Right kidney (tissue), 1 donor: ENCODE measurements at regions not wholly inside any gene's neighbourhood (a gene's known extent, or its start where the extent isn't known, plus 50 kb on each side); places are given as distances from the start of the nearest gene placed in this dataset.
"Not testable (repeated sequence)": the region's sequence is repeated elsewhere in the genome, so short reads cannot be mapped to it uniquely, and the experiment has no call there.

ENCODE experiments used
- DNase-seq: peaks from one replicate; pipeline ENCODE4 v3.0.0-alpha.2; 2016

GRCh38 chr9:100639854-100640253 is 62.0 kb downstream of the CAVIN4 start:
- DNase-seq, result no peak

DNA sequence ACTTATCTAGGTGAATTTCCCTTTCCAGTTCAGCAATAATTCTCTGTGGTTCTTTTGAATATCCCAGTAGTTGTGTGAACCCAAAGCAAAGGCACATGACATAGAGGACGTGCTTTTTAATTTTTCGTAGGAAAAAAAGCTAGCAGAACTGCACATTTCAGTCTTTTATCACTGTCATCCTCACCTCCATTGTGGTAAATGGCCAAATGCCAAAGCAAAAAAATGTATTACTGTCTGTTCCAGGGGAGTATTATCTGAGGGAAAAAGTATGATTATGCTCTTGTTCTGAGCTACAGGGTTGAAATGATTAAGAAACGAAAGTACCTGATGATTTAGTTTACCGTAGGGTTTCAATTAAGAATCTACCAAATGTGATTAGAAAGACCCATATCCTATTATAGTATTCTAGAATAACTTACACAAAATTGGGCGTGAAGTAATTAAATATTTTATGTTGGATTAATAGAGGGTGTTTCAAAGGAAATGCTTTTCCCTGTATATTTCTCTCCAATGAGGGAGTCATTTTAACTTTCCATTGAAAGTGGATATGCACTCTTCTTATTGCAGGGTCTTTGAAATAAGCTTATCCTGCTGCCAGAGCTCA is 62.7 kb downstream of the CAVIN4 start:
- DNase-seq, result no peak

- DNase-seq, result no peak
Measured at GRCh38 chr9:100641166-100641565, 63.3 kb downstream of the CAVIN4 start.

DNA sequence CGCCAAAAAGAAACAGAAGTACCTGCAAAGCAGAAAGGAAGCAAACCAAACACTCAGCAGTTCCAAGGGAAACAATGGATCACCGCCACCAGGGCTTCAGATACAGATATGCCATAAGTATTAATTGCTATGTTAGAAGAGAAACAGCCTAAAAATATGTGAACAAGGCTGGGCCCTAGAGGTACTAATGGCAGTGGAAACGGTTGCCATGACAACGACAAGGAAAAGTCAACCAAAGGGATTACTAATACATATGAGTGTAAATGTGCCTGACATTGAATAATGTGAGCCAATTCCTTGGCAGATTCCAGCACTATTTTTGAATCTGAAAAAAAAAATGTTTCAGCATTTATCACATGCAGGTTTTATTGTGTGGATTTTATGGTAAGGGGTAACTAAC is 75.0 kb downstream of the CAVIN4 start:
- DNase-seq, result no peak

- DNase-seq, result no peak
Measured at GRCh38 chr9:100653643-100654334, 75.9 kb downstream of the CAVIN4 start.

DNA sequence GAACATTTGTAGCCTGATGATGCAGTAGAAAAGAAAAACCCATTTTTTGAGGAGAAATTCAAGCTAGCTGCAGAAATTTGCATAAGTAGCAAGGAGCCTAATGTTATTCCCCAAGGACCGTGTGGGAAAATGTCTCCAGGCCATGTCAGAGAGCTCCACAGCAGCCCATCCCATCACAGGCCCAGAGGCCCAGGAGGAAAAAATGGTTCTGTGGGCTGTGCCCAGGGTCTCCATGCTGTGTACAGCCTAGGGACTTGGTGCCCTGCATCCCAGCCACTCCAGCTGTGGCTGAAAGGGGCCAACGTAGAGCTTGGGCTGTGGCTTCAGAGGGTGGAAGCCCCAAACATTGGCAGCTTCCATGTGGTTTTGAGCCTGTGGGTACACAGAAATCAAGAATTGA is 79.0 kb downstream of the CAVIN4 start:
- DNase-seq, result not testable (repeated sequence)

DNA sequence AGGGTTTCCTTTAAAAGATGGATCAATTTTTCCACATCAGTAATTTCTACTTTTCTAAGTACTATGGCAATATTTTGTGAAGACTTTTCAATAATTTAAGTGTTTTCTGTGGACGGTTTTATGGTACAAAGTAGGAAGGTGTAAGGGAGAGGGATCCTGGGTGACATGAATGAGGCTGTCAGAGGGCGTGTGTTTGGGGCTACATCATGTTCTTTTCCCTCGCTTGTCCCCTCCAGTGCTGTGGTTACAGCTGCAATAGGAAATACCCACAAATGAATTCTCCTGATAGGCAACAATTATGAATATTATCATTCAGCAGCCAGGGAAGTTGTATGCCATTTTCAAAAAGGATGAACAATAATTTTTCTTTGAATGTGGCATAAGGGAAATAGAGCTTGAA is 83.8 kb downstream of the CAVIN4 start:
- DNase-seq, result no peak

- DNase-seq, result no peak
Measured at GRCh38 chr9:100662122-100662521, 84.2 kb downstream of the CAVIN4 start.

DNA sequence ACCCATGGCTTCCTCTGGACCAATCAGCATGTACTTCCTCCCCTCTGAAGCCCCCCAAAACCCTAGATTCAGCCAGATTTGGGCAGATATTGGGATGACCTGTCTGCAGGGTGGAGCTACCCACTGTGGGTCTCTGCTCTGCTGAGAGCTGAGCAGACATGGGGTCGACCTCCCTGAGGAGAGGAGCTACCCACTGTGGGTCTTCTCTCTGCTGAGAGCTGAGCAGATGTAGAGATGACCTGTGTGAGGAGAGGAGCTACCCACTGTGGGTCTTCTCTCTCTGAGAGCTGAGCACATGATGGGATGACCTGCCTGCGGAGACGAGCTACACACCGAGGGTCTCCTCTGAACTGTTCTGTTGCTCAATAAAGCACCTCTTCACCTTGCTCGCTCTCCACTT is 89.6 kb downstream of the CAVIN4 start:
- DNase-seq, result no peak

- no peak for DNase-seq
Measured at GRCh38 chr9:100668024-100668423, 90.1 kb downstream of the CAVIN4 start.

GRCh38 chr9:100669968-100670367 is 92.1 kb downstream of the CAVIN4 start:
- DNase-seq, result no peak

DNA sequence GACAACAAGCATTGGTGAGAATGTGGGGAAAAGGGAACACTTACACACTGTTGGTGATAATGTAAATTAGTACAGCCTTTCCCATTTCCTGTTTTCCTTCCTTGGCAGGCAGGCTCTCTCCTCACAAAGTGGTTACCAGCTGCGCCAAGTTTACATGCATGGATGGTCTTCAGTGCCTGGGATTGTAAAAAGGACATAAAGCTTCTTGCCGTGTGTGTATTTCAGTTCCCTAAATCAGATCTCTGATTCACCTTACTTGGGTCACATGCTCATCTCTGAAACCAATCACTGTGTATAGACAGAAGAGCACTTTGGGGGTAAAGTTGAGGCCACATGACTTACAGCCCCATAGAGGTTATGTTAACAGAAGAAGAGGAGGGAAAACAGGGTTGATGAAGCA is 92.8 kb downstream of the CAVIN4 start:
- DNase-seq, result no peak

GRCh38 chr9:100671898-100672297 is 94.0 kb downstream of the CAVIN4 start:
- DNase-seq, result no peak

- DNase-seq, result no peak
Measured at GRCh38 chr9:100673249-100673648, 95.4 kb downstream of the CAVIN4 start.

GRCh38 chr9:100674419-100675122 is 96.7 kb downstream of the CAVIN4 start:
- no peak for DNase-seq

- no peak for DNase-seq
Measured at GRCh38 chr9:100679834-100680233, 102.0 kb downstream of the CAVIN4 start.

- no peak for DNase-seq
Measured at GRCh38 chr9:100686420-100686819, 108.5 kb downstream of the CAVIN4 start.

DNA sequence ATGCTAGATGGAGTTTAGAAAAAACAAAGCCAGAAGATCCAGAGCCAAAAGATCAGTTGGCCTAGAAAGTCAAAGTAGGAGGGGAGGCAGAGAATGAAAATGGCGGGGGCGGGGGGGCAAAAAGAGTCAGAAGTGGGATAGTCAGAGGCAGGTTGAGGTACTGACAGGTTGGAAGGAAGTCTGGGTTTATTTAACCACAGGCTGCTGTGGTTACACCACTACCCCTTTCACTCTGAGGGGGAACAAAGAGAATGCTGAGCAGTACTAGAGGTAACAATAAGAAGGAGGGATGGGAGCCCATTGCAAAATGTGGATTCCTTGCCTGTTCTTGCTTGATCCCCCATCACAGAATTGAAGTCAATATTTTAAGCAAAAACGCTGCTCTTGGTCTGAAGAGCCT is 111.8 kb downstream of the CAVIN4 start:
- DNase-seq, result no peak

DNA sequence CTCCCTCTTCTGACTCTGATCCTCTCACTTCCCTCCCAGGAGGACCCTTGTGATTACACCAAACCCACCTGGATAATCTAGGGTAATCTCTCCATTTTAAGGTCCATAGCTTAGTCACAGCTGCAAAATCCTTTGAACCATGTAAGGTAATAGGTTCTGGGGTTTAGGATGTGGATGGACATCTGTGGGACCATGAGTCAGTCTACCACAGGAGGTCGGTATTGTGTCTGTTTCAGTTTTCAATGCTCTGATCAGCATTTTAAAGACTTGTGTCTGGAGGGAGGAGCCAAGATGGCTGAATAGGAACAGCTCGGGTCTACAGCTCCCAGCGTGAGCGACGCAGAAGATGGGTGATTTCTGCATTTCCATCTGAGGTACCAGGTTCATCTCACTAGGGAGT is 112.6 kb downstream of the CAVIN4 start:
- DNase-seq, result no peak

DNA sequence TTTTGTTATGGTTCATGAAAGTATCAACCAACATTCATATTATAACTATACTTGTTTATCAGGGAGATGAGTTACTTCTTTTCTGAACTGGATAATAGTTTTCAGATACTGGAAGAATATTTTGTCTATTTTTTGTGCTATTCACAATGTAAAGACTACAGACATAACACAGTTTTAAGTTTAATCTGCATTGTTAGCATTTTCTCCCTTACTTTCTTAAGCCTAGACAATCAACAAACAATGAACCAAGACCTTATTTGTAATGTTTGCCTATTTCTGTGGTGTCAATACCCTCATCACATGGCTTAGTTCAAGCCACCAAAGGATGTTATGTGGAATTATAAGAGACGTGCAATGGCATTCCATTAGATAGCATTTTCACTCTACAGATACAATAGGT is 119.5 kb downstream of the CAVIN4 start:
- DNase-seq, result no peak

GRCh38 chr9:100698945-100699344 is 121.1 kb downstream of the CAVIN4 start:
- no peak for DNase-seq

- DNase-seq, result no peak
Measured at GRCh38 chr9:100699668-100700067, 121.8 kb downstream of the CAVIN4 start.

DNA sequence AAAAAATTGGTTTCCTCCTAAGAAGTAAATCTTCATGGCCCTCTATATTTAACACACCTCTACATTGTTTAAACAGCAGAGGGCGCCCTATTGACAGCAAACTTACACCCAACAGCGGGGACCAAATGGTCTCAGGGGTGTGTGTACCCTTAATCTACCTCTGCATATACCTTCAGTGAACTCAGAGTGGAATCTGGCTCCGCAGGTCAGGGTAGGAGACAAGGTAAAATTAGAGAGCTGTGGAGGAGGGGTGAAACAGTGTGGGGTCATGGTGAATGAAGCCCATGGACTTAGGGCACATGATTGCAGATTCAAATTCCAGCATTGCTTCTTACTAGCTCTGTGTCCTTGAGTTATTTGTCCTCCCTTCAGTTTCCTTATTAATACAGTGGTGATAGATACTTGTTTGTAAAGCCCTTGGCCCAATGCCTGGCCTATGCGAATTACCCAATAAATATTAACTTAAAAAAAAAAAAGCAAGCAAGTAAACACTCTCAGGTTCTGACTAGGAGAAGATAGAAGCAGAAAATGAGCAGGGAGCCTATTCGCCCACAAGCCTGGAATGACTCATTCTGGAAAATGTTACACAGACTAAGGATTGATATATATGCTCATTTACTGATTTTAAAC is 122.9 kb downstream of the CAVIN4 start:
- peak; percentile 6 for DNase-seq
